Astrocyte (in vitro differentiated cells and primary cell): ENCODE measurements at regions not wholly inside any gene's neighbourhood (a gene's known extent, or its start where the extent isn't known, plus 50 kb on each side); places are given as distances from the start of the nearest gene placed in this dataset.

Experiments used
- DNase-seq: peaks from one replicate; pipeline ENCODE4 v3.0.0-alpha.2; 2010; ENCODE audit warnings: low read depth
- FAIRE-seq: peaks from 2 replicates; lab custom pipeline; 2011; peaks lifted over from hg19 to GRCh38; lab: Jason Lieb, UNC
- H2AFZ ChIP-seq: 2 replicates; pipeline ENCODE4 v1.6.0; 2012; ENCODE audit warnings: low read depth, low read length, inconsistent platforms
- H3K27ac ChIP-seq: 2 replicates; pipeline ENCODE4 v1.5.1; 2011; ENCODE audit warnings: low read depth, low read length, inconsistent platforms
- H3K27me3 ChIP-seq: 2 replicates; pipeline ENCODE4 v1.6.0; 2011; ENCODE audit warnings: low read length, inconsistent platforms; ENCODE audit not compliant: insufficient read depth
- H3K36me3 ChIP-seq: 2 replicates; pipeline ENCODE4 v1.5.1; 2011; ENCODE audit warnings: low read length, inconsistent platforms; ENCODE audit not compliant: insufficient read depth
- H3K4me1 ChIP-seq: 2 replicates; pipeline ENCODE4 v1.5.1; 2011; ENCODE audit warnings: low read length, inconsistent platforms; ENCODE audit not compliant: insufficient read depth
- H3K4me2 ChIP-seq: 2 replicates; pipeline ENCODE4 v1.6.0; 2012; ENCODE audit warnings: low read length, inconsistent platforms
- H3K4me3 ChIP-seq: 2 replicates; pipeline ENCODE4 v1.5.1; 2011; ENCODE audit warnings: low read depth, mild to moderate bottlenecking, low read length, inconsistent platforms; ENCODE audit not compliant: insufficient read depth
- H3K79me2 ChIP-seq: 2 replicates; pipeline ENCODE4 v1.6.0; 2012; ENCODE audit warnings: mild to moderate bottlenecking, low read length, inconsistent platforms; ENCODE audit not compliant: insufficient read depth
- H3K9ac ChIP-seq: 2 replicates; pipeline ENCODE4 v1.6.0; 2012; ENCODE audit warnings: mild to moderate bottlenecking, low read length, inconsistent platforms
- H3K9me3 ChIP-seq: 2 replicates; pipeline ENCODE4 v1.5.1; 2012; ENCODE audit warnings: low read depth, mild to moderate bottlenecking, low read length, inconsistent platforms; ENCODE audit not compliant: insufficient read depth
- H4K20me1 ChIP-seq: 2 replicates; pipeline ENCODE4 v1.6.0; 2012; ENCODE audit warnings: low read length, inconsistent platforms; ENCODE audit not compliant: insufficient read depth
- H3K27ac Mint-ChIP-seq: one replicate; pipeline ENCODE4 v1.8.0; 2021; ENCODE audit warnings: mild to moderate bottlenecking, mixed read lengths; ENCODE audit not compliant: unreplicated experiment
- H3K27me3 Mint-ChIP-seq: one replicate; pipeline ENCODE4 v1.8.0; 2021; ENCODE audit warnings: low read depth, mixed read lengths; ENCODE audit not compliant: unreplicated experiment
- H3K36me3 Mint-ChIP-seq: one replicate; pipeline ENCODE4 v1.8.0; 2021; ENCODE audit warnings: low read depth, mixed read lengths; ENCODE audit not compliant: unreplicated experiment
- H3K4me1 Mint-ChIP-seq: one replicate; pipeline ENCODE4 v1.8.0; 2021; ENCODE audit warnings: low read depth, mixed read lengths; ENCODE audit not compliant: unreplicated experiment
- H3K4me3 Mint-ChIP-seq: one replicate; pipeline ENCODE4 v1.8.0; 2021; ENCODE audit warnings: mild to moderate bottlenecking, moderate library complexity, mixed read lengths; ENCODE audit not compliant: unreplicated experiment
- H3K9me3 Mint-ChIP-seq: one replicate; pipeline ENCODE4 v1.8.0; 2021; ENCODE audit warnings: mild to moderate bottlenecking, mixed read lengths; ENCODE audit not compliant: unreplicated experiment
- EZH2 ChIP-seq: IDR thresholded peaks from 2 replicates; pipeline ENCODE4 v1.6.1; 2012; ENCODE audit warnings: mild to moderate bottlenecking, low read length, inconsistent platforms; ENCODE audit not compliant: insufficient read depth
- TF ChIP-seq, protein P1 (sequence below): IDR thresholded peaks from 2 replicates; pipeline ENCODE4 v1.5.1; 2011; ENCODE audit warnings: low read depth, mild to moderate bottlenecking, inconsistent platforms, low read length, moderate library complexity; ENCODE audit not compliant: insufficient read depth

DNA sequence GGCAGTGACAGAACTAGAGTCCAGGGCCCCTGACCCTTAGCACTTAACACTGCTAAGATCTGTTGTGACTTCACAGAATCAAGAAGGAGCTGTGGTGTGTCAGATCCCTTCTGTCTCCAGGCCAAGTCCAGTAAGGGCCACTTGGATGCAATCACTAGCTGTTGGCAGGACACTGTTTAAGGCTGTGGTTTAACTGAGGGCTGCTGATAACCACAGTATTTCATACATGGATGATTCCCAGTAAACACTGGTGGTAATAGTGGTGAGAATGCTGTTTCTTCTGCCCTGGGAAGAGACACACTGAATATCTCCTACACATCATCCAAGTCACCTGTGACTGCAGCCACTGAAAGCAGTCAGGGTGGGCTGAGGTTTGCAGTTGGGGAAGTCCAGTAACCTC, 77.7 kb upstream of the FBXO11 start:
- peak; percentile 77 for DNase-seq
- no peak overlapping the region for H3K4me3 ChIP-seq
- FAIRE-seq, result no peak
- Mint-ChIP-seq H3K27me3 (no peaks in the 10 kb centered on the region), H3K4me1 (no peaks in the 10 kb centered on the region), H3K9me3 (peaks cover 2% of the 10 kb centered on the region), H3K4me3 (no peak overlapping the region), H3K27ac (no peak overlapping the region), H3K36me3 (no peaks in the 10 kb centered on the region)
- no peaks in the 10 kb centered on the region for H4K20me1 ChIP-seq
- no peak overlapping the region for H2AFZ ChIP-seq
- H3K4me2 ChIP-seq, result no peak overlapping the region
- H3K4me1 ChIP-seq, result no peaks in the 10 kb centered on the region
- H3K36me3 ChIP-seq, result no peaks in the 10 kb centered on the region
- no peak overlapping the region for H3K27ac ChIP-seq
- no peaks in the 10 kb centered on the region for H3K27me3 ChIP-seq
- H3K9ac ChIP-seq, result no peak overlapping the region
- H3K79me2 ChIP-seq, result no peaks in the 10 kb centered on the region
- no peaks in the 10 kb centered on the region for H3K9me3 ChIP-seq
- TF ChIP-seq, protein P1, sequence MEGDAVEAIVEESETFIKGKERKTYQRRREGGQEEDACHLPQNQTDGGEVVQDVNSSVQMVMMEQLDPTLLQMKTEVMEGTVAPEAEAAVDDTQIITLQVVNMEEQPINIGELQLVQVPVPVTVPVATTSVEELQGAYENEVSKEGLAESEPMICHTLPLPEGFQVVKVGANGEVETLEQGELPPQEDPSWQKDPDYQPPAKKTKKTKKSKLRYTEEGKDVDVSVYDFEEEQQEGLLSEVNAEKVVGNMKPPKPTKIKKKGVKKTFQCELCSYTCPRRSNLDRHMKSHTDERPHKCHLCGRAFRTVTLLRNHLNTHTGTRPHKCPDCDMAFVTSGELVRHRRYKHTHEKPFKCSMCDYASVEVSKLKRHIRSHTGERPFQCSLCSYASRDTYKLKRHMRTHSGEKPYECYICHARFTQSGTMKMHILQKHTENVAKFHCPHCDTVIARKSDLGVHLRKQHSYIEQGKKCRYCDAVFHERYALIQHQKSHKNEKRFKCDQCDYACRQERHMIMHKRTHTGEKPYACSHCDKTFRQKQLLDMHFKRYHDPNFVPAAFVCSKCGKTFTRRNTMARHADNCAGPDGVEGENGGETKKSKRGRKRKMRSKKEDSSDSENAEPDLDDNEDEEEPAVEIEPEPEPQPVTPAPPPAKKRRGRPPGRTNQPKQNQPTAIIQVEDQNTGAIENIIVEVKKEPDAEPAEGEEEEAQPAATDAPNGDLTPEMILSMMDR, result no peak
- TF ChIP-seq EZH2, result no peak

DNA sequence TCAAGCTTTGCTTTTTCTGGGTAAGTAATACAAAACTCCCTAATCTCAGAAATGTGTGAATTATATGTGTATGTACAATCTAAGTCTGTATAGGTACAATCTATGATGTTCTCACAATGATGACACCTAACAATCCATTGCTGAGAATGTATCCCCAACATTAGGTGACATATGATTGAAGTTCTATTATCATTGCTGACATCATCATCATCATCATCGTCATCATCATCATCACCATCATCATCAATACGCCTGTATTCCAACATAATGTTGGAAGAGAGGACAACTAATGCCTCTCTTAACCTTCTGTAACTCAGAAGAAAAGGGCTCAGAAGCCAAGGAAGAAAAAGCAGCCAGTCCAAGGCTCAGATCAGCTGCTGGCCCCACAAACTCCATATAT, 84.2 kb upstream of the FBXO11 start:
- Histone ChIP-seq H4K20me1 (no peaks in the 10 kb centered on the region), H3K4me1 (no peaks in the 10 kb centered on the region), H3K4me2 (no peak overlapping the region), H2AFZ (no peak overlapping the region), H3K9ac (no peak overlapping the region), H3K36me3 (no peaks in the 10 kb centered on the region), H3K27me3 (peaks cover 2% of the 10 kb centered on the region), H3K9me3 (no peaks in the 10 kb centered on the region), H3K79me2 (no peaks in the 10 kb centered on the region), H3K27ac (no peak overlapping the region), H3K4me3 (no peak overlapping the region)
- TF ChIP-seq EZH2, result no peak
- TF ChIP-seq, protein P1, result no peak
- no peak for FAIRE-seq
- H3K9me3 Mint-ChIP-seq, result peaks cover 2% of the 10 kb centered on the region
- no peak for DNase-seq
- no peaks in the 10 kb centered on the region for H3K4me1 Mint-ChIP-seq
- no peaks in the 10 kb centered on the region for H3K27me3 Mint-ChIP-seq
- H3K4me3 Mint-ChIP-seq, result no peak overlapping the region
- no peak overlapping the region for H3K27ac Mint-ChIP-seq
- H3K36me3 Mint-ChIP-seq, result no peaks in the 10 kb centered on the region

DNA sequence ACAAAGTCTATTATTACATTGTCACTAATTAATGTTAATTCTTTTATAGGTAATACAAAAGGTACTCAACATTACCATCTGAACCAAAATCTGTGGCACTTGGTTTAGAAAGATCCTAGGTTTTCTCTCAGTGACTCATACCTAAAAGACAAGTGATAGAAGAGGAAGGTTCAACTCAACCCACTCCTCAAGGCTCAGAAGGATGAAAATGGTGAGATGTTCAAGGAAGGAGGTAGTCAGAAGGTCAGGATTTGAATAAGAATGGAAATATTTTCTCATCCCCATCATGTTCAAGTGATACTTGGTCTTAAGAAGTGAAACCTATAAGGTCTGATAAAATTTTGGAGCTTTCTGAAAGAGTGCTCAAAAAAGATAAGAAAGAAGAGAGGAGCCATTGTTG, 86.4 kb upstream of the FBXO11 start:
- Histone ChIP-seq H4K20me1 (no peaks in the 10 kb centered on the region), H3K9me3 (no peaks in the 10 kb centered on the region), H3K79me2 (no peaks in the 10 kb centered on the region), H3K27me3 (peaks cover 2% of the 10 kb centered on the region), H3K4me3 (no peak overlapping the region), H3K9ac (no peak overlapping the region), H3K36me3 (no peaks in the 10 kb centered on the region), H2AFZ (no peak overlapping the region), H3K27ac (no peak overlapping the region), H3K4me2 (no peak overlapping the region), H3K4me1 (no peaks in the 10 kb centered on the region)
- Mint-ChIP-seq H3K4me1 (no peaks in the 10 kb centered on the region), H3K36me3 (no peaks in the 10 kb centered on the region), H3K27me3 (no peaks in the 10 kb centered on the region), H3K9me3 (no peaks in the 10 kb centered on the region), H3K4me3 (no peak overlapping the region), H3K27ac (no peak overlapping the region)
- TF ChIP-seq, protein P1, result no peak
- TF ChIP-seq EZH2, result no peak
- FAIRE-seq (no peak), DNase-seq (no peak)
